PC-9 (cell line): ENCODE measurements at regions not wholly inside any gene's neighbourhood (a gene's known extent, or its start where the extent isn't known, plus 50 kb on each side); places are given as distances from the start of the nearest gene placed in this dataset.

ENCODE experiments used
- EZH2 ChIP-seq: fragments of 200-600 bp; sonication (generic); IDR thresholded peaks from 2 replicates; pipeline ENCODE4 v1.8.0; 2017; ENCODE audit warnings: antibody characterized with exemption, low read depth
- TF ChIP-seq, protein P1 (sequence below): fragments of 200-600 bp; sonication (generic); conservative IDR thresholded peaks from 2 replicates; pipeline ENCODE4 v1.6.1; 2017; ENCODE audit warnings: mixed run types, antibody characterized with exemption, mild to moderate bottlenecking, moderate library complexity

- TF ChIP-seq, protein P1, sequence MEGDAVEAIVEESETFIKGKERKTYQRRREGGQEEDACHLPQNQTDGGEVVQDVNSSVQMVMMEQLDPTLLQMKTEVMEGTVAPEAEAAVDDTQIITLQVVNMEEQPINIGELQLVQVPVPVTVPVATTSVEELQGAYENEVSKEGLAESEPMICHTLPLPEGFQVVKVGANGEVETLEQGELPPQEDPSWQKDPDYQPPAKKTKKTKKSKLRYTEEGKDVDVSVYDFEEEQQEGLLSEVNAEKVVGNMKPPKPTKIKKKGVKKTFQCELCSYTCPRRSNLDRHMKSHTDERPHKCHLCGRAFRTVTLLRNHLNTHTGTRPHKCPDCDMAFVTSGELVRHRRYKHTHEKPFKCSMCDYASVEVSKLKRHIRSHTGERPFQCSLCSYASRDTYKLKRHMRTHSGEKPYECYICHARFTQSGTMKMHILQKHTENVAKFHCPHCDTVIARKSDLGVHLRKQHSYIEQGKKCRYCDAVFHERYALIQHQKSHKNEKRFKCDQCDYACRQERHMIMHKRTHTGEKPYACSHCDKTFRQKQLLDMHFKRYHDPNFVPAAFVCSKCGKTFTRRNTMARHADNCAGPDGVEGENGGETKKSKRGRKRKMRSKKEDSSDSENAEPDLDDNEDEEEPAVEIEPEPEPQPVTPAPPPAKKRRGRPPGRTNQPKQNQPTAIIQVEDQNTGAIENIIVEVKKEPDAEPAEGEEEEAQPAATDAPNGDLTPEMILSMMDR: no peak
- TF ChIP-seq EZH2: no peak
Measured at GRCh38 chr11:128226106-128226716, 361.1 kb downstream of the ETS1 start.
